ENCODE measurements at regions not wholly inside any gene's neighbourhood (a gene's known extent, or its start where the extent isn't known, plus 50 kb on each side); places are given as distances from the start of the nearest gene placed in this dataset.

GRCh38 chr4:28354880-28355656 lies 1494.4 kb downstream of the STIM2 start:
- no peak for DNase-seq

DNA sequence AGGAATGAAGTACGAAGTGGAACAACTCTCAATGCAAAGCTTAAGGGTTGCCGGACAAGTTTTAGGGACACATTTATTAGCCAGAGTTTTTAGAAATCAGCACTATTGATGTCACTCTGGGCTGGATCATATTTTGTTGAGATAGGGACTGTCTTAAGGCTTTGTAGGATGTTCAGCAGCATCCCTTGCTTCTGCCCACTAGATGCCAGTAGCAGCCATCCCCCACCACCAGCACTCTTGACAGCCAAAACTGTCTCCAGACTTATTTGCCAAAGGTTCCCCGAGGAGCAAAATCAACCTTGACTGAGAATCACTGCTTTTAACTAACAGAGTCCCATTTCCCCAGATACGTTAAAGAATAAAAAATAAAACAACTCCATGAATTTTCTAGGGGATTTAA lies 1497.3 kb downstream of the STIM2 start:
- no peak for DNase-seq

- DNase-seq: no peak
Measured at GRCh38 chr4:28358606-28359005, 1498.0 kb downstream of the STIM2 start.

GRCh38 chr4:28360681-28361080 lies 1500.0 kb downstream of the STIM2 start:
- DNase-seq: no peak

DNA sequence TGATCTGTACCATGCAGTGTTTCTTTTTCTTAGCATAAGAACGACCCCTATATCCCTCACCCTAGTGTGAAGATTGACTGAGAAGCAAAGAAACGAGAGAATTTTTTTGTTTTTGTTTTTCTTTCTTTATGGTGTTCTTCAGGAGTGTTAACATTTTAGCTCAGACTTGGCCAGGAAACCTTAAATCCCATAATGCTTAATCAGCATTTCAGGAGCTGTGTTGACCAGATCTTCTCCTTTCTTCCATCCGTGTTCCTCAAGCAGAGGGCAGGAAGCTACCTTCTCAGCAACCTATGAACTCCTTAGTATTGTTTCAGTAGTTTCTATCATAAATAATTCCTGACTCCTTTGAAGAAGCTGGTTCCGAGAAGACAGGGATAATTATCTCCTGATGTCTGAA lies 1501.5 kb downstream of the STIM2 start:
- DNase-seq: no peak

GRCh38 chr4:28369499-28369898 lies 1508.9 kb downstream of the STIM2 start:
- DNase-seq: no peak

DNA sequence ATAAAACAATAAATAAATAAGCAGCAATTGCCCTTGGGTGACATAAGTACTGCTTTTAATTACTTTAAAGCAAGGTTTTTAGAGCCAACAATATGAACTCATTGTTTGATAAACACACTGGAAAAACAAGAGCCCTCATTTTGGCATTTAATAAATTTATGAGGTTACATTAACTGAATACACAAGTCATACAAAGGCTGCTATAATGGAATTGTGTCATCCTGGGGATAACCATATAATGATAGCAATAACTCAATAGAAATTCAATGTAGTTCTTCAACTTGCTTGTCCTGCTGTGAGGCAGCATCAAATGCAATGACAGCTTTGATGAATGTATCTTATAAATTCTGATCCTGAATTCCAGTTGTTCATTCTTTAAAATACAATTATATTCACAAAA lies 1512.5 kb downstream of the STIM2 start:
- no peak for DNase-seq

DNA sequence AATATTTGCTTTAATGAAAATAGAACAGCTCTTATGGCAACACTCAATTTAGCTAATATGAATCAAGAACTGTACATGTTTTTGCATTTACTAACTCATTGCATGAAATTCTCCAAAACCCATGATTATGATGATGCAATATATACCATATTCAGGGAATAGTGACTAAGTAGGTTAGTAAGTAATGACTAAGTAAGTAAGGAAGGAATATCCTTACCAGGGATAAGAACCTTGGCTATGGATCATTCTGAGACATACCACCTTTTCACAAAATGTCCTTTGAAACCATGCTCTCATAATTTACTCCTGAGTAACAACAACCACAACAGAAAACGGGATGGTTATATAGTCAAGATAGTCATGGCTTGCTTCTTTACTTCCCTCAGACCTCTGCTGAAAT lies 1513.0 kb downstream of the STIM2 start:
- DNase-seq: no peak

DNA sequence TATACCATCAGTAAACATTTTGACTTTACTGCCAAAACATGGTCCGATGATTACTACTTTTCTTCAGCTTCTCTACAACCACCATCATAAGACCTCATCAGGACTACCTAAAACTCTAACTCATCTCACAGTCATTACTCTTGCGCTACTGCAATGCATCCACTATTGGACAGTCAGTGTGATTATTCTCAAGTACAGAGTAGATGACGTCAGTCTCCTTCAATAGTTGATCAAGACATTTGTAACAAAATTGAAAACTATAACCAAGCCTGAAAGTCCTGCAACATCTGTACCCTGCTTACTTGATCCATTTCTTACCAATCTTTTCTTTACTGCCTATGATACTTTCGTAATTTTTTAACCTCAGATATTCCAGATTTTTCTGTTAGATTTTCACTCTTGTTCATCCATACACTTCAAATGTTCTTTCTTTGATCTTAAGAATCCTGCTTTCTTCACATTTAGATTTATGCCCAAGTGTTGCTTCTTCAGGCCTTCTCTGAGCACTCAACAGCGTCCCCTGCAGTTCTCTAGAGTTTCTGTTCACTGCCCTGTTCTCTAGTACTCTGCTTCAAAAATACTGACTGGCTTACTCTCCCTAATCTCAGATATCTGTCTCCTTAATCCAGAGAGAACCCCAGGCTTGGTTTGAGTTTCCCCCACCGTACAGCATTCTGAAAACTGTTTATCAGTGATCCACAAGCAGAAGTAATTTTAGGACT lies 1517.6 kb downstream of the STIM2 start:
- DNase-seq: no peak

- DNase-seq: no peak
Measured at GRCh38 chr4:28385801-28386200, 1525.2 kb downstream of the STIM2 start.

DNA sequence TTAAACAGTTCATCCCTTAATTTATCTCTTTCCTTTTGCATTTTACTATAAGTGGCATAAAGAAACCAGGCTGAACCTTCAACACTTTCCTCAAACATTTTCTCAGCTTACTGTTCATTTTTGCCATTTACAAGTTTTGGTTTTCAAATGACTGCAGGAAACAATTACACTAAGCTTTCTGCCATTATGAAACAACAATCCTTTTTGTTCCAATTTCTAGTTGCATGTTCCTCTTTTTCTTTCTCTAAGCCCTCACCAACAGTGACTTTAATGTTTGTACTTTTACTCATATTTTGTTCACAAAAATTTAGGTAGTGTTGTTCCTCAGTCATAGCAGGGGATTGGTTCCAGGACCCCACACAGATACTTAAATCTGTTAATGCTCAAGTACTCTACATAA lies 1526.1 kb downstream of the STIM2 start:
- DNase-seq: no peak

- DNase-seq: no peak
Measured at GRCh38 chr4:28388471-28388870, 1527.8 kb downstream of the STIM2 start.

DNA sequence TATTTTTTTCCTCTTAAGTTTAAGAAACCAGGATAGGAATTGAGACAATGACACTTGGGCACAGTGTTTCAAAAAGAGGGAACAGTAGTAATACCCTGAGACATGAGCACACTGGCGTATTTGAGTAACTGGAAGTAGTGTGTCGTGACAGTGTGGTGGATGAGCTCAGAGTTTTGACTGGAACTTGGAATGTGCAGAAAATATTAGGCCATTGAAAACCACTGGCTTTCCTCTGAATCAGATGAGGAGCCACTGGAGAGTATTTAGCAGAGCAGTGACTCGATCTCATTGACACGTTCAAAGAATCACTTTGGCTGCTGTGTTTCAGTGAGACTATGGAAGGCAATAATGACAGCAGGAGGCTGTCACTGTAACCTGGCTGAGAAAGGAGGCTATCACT lies 1531.2 kb downstream of the STIM2 start:
- no peak for DNase-seq

- no peak for DNase-seq
Measured at GRCh38 chr4:28402751-28403150, 1542.1 kb downstream of the STIM2 start.

DNA sequence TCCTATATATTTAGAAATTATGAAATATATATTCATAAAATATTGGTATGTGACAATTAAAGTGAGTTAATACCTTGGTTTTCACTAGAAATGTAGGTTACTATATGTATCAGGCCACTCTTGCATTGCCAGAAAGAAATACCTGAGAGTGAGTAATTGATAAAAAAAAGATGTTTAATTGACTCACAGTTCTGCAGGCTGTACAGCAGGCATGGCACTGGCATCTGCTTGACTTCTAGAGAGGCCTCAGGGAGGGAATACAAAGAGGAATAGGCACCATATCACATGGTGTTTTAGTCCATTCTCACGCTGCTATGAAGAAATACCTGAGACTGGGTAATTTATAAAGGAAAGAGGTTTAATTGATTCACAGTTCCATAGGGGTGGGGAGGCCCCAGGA lies 1560.6 kb downstream of the STIM2 start:
- no peak for DNase-seq

DNA sequence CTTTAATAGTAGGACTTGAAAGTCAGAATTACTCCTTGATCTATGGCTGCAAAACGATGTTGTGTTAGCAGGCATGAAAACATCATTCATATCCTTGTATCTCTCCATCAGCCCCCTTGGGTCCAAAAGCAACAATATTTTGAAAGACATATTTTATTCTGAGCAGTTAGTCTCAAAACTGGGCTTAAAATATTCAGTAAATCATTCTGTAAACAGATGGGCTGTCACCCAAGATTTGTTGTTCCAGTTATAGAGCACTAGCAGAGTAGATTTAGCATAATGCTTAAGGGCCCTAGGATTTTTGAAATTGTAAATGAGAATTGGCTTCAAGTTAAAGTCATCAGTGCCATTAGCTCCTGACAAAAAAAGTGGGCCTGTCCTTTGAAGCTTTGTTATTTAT lies 1565.6 kb downstream of the STIM2 start:
- no peak for DNase-seq

- no peak for DNase-seq
Measured at GRCh38 chr4:28427306-28428085, 1566.9 kb downstream of the STIM2 start.

DNA sequence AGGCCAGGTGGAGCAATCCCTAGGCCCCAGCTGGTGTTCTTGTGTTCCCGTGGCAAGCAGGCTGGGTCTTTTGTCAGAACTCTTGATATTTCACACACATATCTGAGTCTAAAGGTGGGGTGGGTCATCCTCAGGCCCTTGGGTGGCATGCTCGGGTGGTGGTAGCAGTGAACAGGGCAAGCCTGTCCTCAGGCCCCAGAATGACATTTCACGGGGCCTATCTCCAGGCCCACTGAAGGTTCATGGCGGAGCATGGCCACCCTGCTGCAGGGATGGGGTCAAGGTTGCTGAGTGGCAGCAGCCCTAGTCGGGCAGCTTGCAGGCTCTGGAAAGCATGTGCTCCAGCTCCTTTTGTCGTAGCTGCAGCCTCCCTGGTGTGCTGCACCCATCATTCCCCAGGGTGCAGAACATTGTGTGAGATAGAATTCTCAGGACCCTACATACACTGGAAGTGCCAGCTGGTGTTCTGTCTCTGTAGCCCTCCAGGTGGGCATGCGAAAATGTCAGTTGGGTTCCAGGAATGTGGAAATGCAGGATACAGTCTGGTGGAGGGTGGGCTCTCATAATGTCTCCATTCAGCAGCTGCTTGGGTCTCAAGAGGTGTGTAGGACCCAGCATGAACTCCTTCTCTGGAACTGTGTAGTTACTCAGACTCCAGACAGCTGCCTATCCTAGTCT lies 1571.8 kb downstream of the STIM2 start:
- DNase-seq: no peak

- DNase-seq: no peak
Measured at GRCh38 chr4:28435314-28435713, 1574.7 kb downstream of the STIM2 start.

GRCh38 chr4:28436191-28437080 lies 1575.8 kb downstream of the STIM2 start:
- no peak for DNase-seq

DNA sequence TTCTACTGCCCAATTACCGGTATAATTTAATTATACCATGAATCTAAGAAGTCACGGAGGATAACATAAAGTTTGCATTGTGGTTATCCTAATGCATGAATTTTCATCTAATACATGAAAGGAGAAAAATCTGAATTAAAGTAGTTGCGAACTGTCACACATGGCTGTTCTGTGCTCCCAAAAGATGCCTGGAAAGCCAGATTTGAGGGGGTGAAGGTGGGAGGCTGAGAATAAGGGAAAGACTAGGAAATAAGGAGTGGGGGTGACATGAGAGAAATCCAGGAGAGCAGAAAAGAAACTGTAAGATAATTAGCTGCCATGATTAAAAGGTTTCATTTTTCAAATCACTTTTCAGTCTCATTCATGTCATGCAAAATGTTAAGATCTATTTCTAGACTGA lies 1582.7 kb downstream of the STIM2 start:
- DNase-seq: no peak

DNA sequence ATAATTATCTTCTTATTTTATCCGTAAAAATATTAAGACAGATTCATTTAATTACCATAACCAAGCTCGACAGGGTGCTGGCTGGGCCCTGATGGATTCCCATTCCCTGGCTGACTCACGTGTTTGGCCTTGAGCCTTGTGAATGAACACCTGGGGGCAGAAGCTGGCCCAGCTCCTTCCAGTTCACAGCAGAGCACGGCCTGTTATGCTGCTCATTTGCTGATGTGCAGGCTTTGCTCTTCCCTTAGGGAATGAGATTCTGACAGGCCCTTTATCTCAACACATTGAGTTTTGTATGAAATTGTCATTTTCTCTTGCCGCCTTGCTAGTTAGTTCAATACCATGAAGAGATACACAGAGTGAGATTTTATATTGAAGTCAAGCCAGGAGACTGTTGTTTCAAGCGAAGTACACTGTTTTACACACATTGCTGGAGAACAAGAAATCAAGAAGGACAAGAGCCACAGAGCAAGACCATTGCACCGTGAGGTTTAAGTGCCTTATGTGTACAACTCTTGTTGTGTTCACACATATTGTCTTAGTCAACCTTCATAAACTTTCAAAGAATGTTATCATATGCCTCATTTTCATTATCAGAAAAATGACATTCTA lies 1583.3 kb downstream of the STIM2 start:
- no peak for DNase-seq
